Erythroblast (primary cell): ENCODE measurements at regions not wholly inside any gene's neighbourhood (a gene's known extent, or its start where the extent isn't known, plus 50 kb on each side); places are given as distances from the start of the nearest gene placed in this dataset.

Experiments used
- GATA1 ChIP-seq: IDR thresholded peaks from 2 replicates; pipeline ENCODE4 v1.6.1; 2011; ENCODE audit warnings: low read depth, mild to moderate bottlenecking, control low read depth, low read length, moderate library complexity
- POLR2A ChIP-seq: IDR thresholded peaks from 2 replicates; pipeline ENCODE4 v1.6.1; 2011; ENCODE audit warnings: mild to moderate bottlenecking, low read length

GRCh38 chr10:31188792-31189406 lies 130.1 kb upstream of the ZEB1 start:
- TF ChIP-seq POLR2A = no peak
- TF ChIP-seq GATA1 = no peak
